SK-N-MC (cell line): ENCODE measurements at regions not wholly inside any gene's neighbourhood (a gene's known extent, or its start where the extent isn't known, plus 50 kb on each side); places are given as distances from the start of the nearest gene placed in this dataset.

Experiments
- EZH2 ChIP-seq: fragments of 200-600 bp; sonication (generic); IDR thresholded peaks from one replicate; pipeline ENCODE4 v1.6.1; 2017; ENCODE audit warnings: antibody characterized with exemption
- FOXP2 ChIP-seq: optimal IDR thresholded peaks from 2 replicates; pipeline ENCODE3; 2011; ENCODE audit warnings: mild to moderate bottlenecking, moderate library complexity; ENCODE audit not compliant: insufficient read depth; ENCODE audit errors: extremely low read length, control extremely low read depth
- POLR2AphosphoS5 ChIP-seq: IDR thresholded peaks from 2 replicates; pipeline ENCODE4 v1.6.1; 2012; ENCODE audit warnings: mild to moderate bottlenecking, low read depth, low read length, borderline replicate concordance

DNA sequence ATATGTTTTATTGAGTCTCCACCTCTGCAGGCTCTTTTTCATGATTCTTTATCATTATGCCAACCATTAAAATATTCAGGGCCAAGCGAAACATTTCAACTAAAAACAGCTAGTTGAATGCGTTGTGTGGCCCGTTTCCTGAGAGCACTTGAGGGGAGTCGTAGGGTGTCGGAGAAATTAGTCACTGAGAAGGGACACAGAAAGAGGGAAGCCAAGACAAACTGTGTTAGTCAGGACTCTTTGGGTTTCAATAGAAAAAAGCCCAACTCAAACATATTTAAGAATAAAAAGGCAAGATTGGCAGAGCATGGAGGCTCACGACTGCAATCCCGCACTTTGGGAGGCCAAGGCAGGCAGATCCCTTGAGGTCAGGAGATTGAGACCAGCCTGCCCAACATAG is 58.9 kb downstream of the MAFB start:
- TF ChIP-seq EZH2 (no peak), POLR2AphosphoS5 (no peak), FOXP2 (no peak)
